HepG2 (cell line): ENCODE measurements at regions not wholly inside any gene's neighbourhood (a gene's known extent, or its start where the extent isn't known, plus 50 kb on each side); places are given as distances from the start of the nearest gene placed in this dataset.

ENCODE experiments used
- ATAC-seq: fragments of 200-7000 bp; cut with Tn5 transposase; 3 replicates; pipeline ENCODE4 v1.9.1; 2020; ENCODE audit warnings: mild to moderate bottlenecking, moderate library complexity
- BruUV-seq: library from RNA; stranded (reverse); fragments of 400-500 nt; replicated peaks from 2 replicates; lab custom pipeline; 2021; lab: Mats Ljungman, UMichigan
- CTCF ChIA-PET: fragments of 300-600 bp; formaldehyde crosslinking; extraction: SDS; loops from one replicate; lab custom pipeline; 2021; ENCODE audit warnings: low total read pairs, inconsistent platforms, low intra/inter-chr PET ratio; lab: Yijun Ruan, JAX
- POLR2A ChIA-PET: fragments of 350-600 bp; sonication (Branson Sonifier 250); formaldehyde crosslinking; loops from one replicate; lab custom pipeline; 2020; ENCODE audit warnings: antibody characterized with exemption, inconsistent platforms; lab: Yijun Ruan, JAX
- DNase-seq: peaks from one replicate; pipeline ENCODE4 v3.0.0-alpha.2; 2015; ENCODE audit warnings: low spot score
- FAIRE-seq: peaks from 3 replicates; lab custom pipeline; 2011; peaks lifted over from hg19 to GRCh38; lab: Jason Lieb, UNC
- H2AFZ ChIP-seq: one replicate; pipeline ENCODE4 v1.6.1; 2011; ENCODE audit warnings: low read length, inconsistent platforms
- H3K27ac ChIP-seq: fragments of 300-600 bp; 3 replicates; pipeline ENCODE4 v1.8.0; 2011; ENCODE audit warnings: mixed run types, mild to moderate bottlenecking, mixed read lengths, low read length, inconsistent platforms; ENCODE audit not compliant: insufficient read depth; ENCODE audit errors: extremely low read length
- H3K27me3 ChIP-seq, 2 experiments: fragments of 200-600 bp in 1 of 2; 2 replicates in 1 of 2; 3 replicates in 1 of 2; pipeline versions ENCODE4 v1.6.0 to v1.8.0; 2011; ENCODE audit warnings: low read length in 2 of 2, mild to moderate bottlenecking in 2 of 2, moderate library complexity in 2 of 2, inconsistent platforms in 1 of 2; ENCODE audit not compliant: insufficient read depth in 2 of 2, control insufficient read depth in 1 of 2
- H3K36me3 ChIP-seq, 2 experiments: fragments of 200-600 bp in 1 of 2; replicated peaks in 1 of 2; 2 replicates in 1 of 2; 3 replicates in 1 of 2; pipeline versions ENCODE4 v1.5.1 to v1.8.0; 2011; ENCODE audit warnings: low read length in 2 of 2, inconsistent platforms in 1 of 2; ENCODE audit not compliant: insufficient read depth in 2 of 2, control insufficient read depth in 1 of 2
- H3K4me1 ChIP-seq: 2 replicates; pipeline ENCODE4 v1.5.1; 2012; ENCODE audit warnings: low read length, inconsistent platforms; ENCODE audit not compliant: insufficient read depth
- H3K4me2 ChIP-seq: 2 replicates; pipeline ENCODE4 v1.6.0; 2011; ENCODE audit warnings: low read depth, low read length, inconsistent platforms
- H3K4me3 ChIP-seq, 3 experiments: fragments of 200-600 bp in 1 of 3; sonication (generic), shearing (Covaris generic) in 1 of 3; replicated peaks in 1 of 3; 2 replicates each; pipeline ENCODE4 v1.5.1; 2011 to 2016; ENCODE audit warnings: low read length in 3 of 3, inconsistent platforms in 2 of 3, low read depth in 2 of 3, mild to moderate bottlenecking in 2 of 3, control low read depth in 1 of 3, mixed read lengths in 1 of 3; ENCODE audit not compliant: insufficient read depth in 1 of 3
- H3K79me2 ChIP-seq: one replicate; pipeline ENCODE4 v1.6.1; 2011; ENCODE audit warnings: low read length, inconsistent platforms; ENCODE audit not compliant: insufficient read depth
- H3K9ac ChIP-seq: 2 replicates; pipeline ENCODE4 v1.6.0; 2011; ENCODE audit warnings: mild to moderate bottlenecking, low read depth, low read length, inconsistent platforms; ENCODE audit not compliant: insufficient read depth
- H3K9me3 ChIP-seq: 2 replicates; pipeline ENCODE4 v1.5.1; 2012; ENCODE audit warnings: mild to moderate bottlenecking, low read length
- H4K20me1 ChIP-seq: 2 replicates; pipeline ENCODE4 v1.6.0; 2011; ENCODE audit warnings: inconsistent platforms, mild to moderate bottlenecking, low read length, moderate library complexity; ENCODE audit not compliant: insufficient read depth
- DR1 ChIP-seq: sonication (generic); formaldehyde crosslinking; IDR thresholded peaks from 2 replicates; pipeline ENCODE4 v1.8.0; 2021; ENCODE audit warnings: mild to moderate bottlenecking, missing genetic modification reagents, inconsistent platforms
- NFKBIZ ChIP-seq: IDR thresholded peaks from 2 replicates; pipeline ENCODE4 v1.6.1; 2018; ENCODE audit warnings: missing genetic modification reagents, missing compliant biosample characterization
- STAT5B ChIP-seq: sonication (generic); formaldehyde crosslinking; IDR thresholded peaks from 2 replicates; pipeline ENCODE4 v1.4.0; 2020; ENCODE audit warnings: missing genetic modification reagents
- TCF12 ChIP-seq, 2 experiments: fragments of 450-650 bp in 1 of 2; sonication (generic) in 1 of 2; formaldehyde crosslinking in 1 of 2; IDR thresholded peaks; 2 replicates each; pipeline versions ENCODE4 v1.6.1 to v1.8.0; 2017 to 2022; ENCODE audit warnings: antibody characterized with exemption in 1 of 2, mild to moderate bottlenecking in 1 of 2, missing genetic modification reagents in 1 of 2, moderate library complexity in 1 of 2
- ZFP62 ChIP-seq: sonication (generic); formaldehyde crosslinking; IDR thresholded peaks from 2 replicates; pipeline ENCODE4 v1.4.0; 2020; ENCODE audit warnings: missing genetic modification reagents
- WGBS: methylation state at CpG from one replicate; pipeline ENCODE4 v1.1.6; 2017; ENCODE audit warnings: low lambda C conversion rate; 5-methylcytosine and 5-hydroxymethylcytosine counted together
- in situ Hi-C: cut with HindIII; loops from 2 replicates; pipeline ENCODE4 v1.10.0; 2017; ENCODE audit warnings: low pct_unique_long_range_greater_than_20kb; ENCODE audit not compliant: extremely low pct_ligation_motif_present
- intact Hi-C: fragments of 100-400 bp; cut with micrococcal nuclease; formaldehyde crosslinking; loops from one replicate; pipeline ENCODE4 v1.10.0; 2022; ENCODE audit not compliant: unreplicated experiment
- TF ChIP-seq, protein P1 (sequence below): sonication (generic); formaldehyde crosslinking; IDR thresholded peaks from 2 replicates; pipeline ENCODE4 v1.8.0; 2022; ENCODE audit warnings: missing genetic modification reagents, mild to moderate bottlenecking, inconsistent platforms, borderline replicate concordance
- TF ChIP-seq, protein P2 (sequence below): IDR thresholded peaks from 2 replicates; pipeline ENCODE4 v1.6.1; 2016; ENCODE audit warnings: mild to moderate bottlenecking, missing biosample characterization, missing genetic modification reagents
- TF ChIP-seq, protein P3 (sequence below): fragments of 450-650 bp; IDR thresholded peaks from 2 replicates; pipeline ENCODE4 v1.6.1; 2017; ENCODE audit warnings: mild to moderate bottlenecking

DNA sequence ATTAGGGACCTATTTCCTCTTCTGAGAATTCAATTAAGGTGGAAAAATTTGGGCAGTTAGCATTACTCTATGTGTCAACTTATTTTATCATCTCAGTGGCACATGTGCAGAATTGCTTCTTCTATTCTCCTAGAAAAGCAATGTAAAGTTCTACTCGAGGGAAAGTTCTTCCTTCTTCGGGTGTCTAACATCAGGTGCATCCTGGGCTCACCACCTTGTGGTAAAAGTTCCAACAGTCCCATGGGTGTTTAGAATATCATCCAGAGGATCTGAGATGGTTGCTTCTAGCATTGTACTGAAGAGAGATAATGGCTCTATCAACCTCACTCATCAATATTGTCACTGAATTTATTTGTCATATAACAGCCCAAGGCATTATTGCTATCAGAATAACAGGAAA lies 969.7 kb downstream of the PDHA2 start:
- Histone ChIP-seq H3K27ac (no peak overlapping the region), H3K36me3 (no peaks in the 10 kb centered on the region), H3K9me3 (peaks cover 11% of the 10 kb centered on the region; the same call in 1 of the 2 replicates), H3K4me2 (no peak overlapping the region), H3K27me3 (no peaks in the 10 kb centered on the region)
- TF ChIP-seq NFKBIZ (CRISPR knock-in tag), result no peak
- TF ChIP-seq TCF12 (IDR thresholded peaks at IDR 0.05), result no peak
- TF ChIP-seq TCF12 (CRISPR knock-in tag; IDR thresholded peaks at IDR 0.05), result no peak
- no peak for TF ChIP-seq ZFP62 (CRISPR knock-in tag)
- TF ChIP-seq DR1 (CRISPR knock-in tag), result no peak
- TF ChIP-seq, protein P1, sequence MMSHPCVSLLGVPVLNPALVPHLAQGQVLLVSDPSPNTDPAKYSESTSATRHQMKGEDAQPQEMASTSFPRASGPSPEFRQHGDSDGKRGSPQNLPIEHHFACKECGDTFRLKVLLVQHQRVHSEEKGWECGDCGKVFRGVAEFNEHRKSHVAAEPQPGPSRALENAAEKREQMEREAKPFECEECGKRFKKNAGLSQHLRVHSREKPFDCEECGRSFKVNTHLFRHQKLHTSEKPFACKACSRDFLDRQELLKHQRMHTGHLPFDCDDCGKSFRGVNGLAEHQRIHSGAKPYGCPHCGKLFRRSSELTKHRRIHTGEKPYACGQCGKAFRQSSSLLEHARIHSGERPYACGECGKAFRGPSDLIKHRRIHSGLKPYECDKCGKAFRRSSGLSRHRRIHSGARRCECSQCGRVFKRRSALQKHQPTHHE (CRISPR knock-in tag), result no peak
- TF ChIP-seq STAT5B (CRISPR knock-in tag), result no peak
- TF ChIP-seq, protein P2, sequence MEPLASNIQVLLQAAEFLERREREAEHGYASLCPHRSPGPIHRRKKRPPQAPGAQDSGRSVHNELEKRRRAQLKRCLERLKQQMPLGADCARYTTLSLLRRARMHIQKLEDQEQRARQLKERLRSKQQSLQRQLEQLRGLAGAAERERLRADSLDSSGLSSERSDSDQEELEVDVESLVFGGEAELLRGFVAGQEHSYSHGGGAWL (CRISPR knock-in tag), result no peak
- TF ChIP-seq, protein P3, sequence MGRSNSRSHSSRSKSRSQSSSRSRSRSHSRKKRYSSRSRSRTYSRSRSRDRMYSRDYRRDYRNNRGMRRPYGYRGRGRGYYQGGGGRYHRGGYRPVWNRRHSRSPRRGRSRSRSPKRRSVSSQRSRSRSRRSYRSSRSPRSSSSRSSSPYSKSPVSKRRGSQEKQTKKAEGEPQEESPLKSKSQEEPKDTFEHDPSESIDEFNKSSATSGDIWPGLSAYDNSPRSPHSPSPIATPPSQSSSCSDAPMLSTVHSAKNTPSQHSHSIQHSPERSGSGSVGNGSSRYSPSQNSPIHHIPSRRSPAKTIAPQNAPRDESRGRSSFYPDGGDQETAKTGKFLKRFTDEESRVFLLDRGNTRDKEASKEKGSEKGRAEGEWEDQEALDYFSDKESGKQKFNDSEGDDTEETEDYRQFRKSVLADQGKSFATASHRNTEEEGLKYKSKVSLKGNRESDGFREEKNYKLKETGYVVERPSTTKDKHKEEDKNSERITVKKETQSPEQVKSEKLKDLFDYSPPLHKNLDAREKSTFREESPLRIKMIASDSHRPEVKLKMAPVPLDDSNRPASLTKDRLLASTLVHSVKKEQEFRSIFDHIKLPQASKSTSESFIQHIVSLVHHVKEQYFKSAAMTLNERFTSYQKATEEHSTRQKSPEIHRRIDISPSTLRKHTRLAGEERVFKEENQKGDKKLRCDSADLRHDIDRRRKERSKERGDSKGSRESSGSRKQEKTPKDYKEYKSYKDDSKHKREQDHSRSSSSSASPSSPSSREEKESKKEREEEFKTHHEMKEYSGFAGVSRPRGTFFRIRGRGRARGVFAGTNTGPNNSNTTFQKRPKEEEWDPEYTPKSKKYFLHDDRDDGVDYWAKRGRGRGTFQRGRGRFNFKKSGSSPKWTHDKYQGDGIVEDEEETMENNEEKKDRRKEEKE, result no peak
- TF ChIP-seq, all 625 proteins: peak for 0
- no peaks in the 10 kb centered on the region for H4K20me1 ChIP-seq
- in situ Hi-C loops, result no loop called here
- POLR2A ChIA-PET, result no interaction called here
- BruUV-seq, result no TSS peak
- intact Hi-C loops, result no loop called here
- no peak for DNase-seq
- 0% methylated on average over 2 of the region's 2 CpGs for WGBS
- FAIRE-seq, result no peak
- ATAC-seq, result no peak
- H2AFZ ChIP-seq, result no peak overlapping the region
- no peaks in the 10 kb centered on the region for H3K4me1 ChIP-seq
- CTCF ChIA-PET, result no interaction called here
- no peak overlapping the region for H3K4me3 ChIP-seq
- H3K79me2 ChIP-seq, result no peaks in the 10 kb centered on the region
- H3K9ac ChIP-seq, result no peak overlapping the region
